ENCODE measurements at regions not wholly inside any gene's neighbourhood (a gene's known extent, or its start where the extent isn't known, plus 50 kb on each side); places are given as distances from the start of the nearest gene placed in this dataset.

DNA sequence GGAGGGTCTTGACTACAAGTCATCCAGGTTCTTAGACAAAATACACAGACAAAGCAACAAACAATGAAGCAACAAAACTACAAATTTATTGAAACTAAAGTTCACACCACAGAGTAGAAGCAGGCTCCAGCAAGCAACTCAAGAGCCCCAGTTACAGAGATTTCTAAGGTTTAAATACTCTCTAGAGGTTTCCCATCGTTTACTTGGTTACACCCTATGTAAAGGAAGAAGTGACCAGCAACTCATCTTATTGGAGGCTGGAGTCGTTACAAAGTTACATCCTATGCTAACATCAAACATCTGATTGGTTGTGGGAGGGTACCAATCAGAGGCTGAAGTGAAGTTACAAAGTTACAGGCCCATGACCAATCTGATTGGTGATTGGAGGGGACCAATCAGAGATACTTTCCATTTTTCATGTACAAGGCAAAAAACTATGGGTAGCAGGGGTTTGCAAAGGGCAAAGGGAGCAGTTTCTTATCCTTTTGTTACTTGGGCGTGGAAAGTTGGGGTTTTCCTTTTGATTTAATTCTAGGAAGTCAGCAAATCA, 2292.6 kb upstream of the C9orf72 start:
- TF ChIP-seq, protein P1, sequence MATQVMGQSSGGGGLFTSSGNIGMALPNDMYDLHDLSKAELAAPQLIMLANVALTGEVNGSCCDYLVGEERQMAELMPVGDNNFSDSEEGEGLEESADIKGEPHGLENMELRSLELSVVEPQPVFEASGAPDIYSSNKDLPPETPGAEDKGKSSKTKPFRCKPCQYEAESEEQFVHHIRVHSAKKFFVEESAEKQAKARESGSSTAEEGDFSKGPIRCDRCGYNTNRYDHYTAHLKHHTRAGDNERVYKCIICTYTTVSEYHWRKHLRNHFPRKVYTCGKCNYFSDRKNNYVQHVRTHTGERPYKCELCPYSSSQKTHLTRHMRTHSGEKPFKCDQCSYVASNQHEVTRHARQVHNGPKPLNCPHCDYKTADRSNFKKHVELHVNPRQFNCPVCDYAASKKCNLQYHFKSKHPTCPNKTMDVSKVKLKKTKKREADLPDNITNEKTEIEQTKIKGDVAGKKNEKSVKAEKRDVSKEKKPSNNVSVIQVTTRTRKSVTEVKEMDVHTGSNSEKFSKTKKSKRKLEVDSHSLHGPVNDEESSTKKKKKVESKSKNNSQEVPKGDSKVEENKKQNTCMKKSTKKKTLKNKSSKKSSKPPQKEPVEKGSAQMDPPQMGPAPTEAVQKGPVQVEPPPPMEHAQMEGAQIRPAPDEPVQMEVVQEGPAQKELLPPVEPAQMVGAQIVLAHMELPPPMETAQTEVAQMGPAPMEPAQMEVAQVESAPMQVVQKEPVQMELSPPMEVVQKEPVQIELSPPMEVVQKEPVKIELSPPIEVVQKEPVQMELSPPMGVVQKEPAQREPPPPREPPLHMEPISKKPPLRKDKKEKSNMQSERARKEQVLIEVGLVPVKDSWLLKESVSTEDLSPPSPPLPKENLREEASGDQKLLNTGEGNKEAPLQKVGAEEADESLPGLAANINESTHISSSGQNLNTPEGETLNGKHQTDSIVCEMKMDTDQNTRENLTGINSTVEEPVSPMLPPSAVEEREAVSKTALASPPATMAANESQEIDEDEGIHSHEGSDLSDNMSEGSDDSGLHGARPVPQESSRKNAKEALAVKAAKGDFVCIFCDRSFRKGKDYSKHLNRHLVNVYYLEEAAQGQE (IDR thresholded peaks at IDR 0.05; ENCODE audit: low read depth) = no peak
- no peak for TF ChIP-seq ZFX (IDR thresholded peaks at IDR 0.05)
- TF ChIP-seq, protein P2, sequence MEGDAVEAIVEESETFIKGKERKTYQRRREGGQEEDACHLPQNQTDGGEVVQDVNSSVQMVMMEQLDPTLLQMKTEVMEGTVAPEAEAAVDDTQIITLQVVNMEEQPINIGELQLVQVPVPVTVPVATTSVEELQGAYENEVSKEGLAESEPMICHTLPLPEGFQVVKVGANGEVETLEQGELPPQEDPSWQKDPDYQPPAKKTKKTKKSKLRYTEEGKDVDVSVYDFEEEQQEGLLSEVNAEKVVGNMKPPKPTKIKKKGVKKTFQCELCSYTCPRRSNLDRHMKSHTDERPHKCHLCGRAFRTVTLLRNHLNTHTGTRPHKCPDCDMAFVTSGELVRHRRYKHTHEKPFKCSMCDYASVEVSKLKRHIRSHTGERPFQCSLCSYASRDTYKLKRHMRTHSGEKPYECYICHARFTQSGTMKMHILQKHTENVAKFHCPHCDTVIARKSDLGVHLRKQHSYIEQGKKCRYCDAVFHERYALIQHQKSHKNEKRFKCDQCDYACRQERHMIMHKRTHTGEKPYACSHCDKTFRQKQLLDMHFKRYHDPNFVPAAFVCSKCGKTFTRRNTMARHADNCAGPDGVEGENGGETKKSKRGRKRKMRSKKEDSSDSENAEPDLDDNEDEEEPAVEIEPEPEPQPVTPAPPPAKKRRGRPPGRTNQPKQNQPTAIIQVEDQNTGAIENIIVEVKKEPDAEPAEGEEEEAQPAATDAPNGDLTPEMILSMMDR (IDR thresholded peaks at IDR 0.05 in 2 of 3, conservative IDR thresholded peaks at IDR 0.05 in 1 of 3; ENCODE audit: borderline replicate concordance in 1 of 3, insufficient read depth in 1 of 3, low read depth in 2 of 3, low read length in 2 of 3) = no peak
- TF ChIP-seq CEBPB (IDR thresholded peaks at IDR 0.05; ENCODE audit: low read depth) = no peak
- no peak for TF ChIP-seq EZH2phosphoT487 (IDR thresholded peaks at IDR 0.05; ENCODE audit: borderline replicate concordance)
- TF ChIP-seq POLR2A (IDR thresholded peaks at IDR 0.05; ENCODE audit: borderline replicate concordance, extremely low read depth, insufficient read depth, insufficient read length) = no peak
- TF ChIP-seq SIN3A (IDR thresholded peaks at IDR 0.05; ENCODE audit: low read depth) = no peak
- TF ChIP-seq SP1 (IDR thresholded peaks at IDR 0.05; ENCODE audit: low read depth) = no peak
- no peak for TF ChIP-seq EGR1 (IDR thresholded peaks at IDR 0.05; ENCODE audit: low read depth)
- no peak for TF ChIP-seq TCF7L2 (IDR thresholded peaks at IDR 0.05; ENCODE audit: borderline replicate concordance, extremely low read depth, insufficient read depth, insufficient read length)
- TF ChIP-seq YY1 (IDR thresholded peaks at IDR 0.05; ENCODE audit: extremely low read depth, insufficient replicate concordance, low read depth, low read length) = no peak
